Sciatic nerve (tissue), 2 donors: ENCODE measurements at regions not wholly inside any gene's neighbourhood (a gene's known extent, or its start where the extent isn't known, plus 50 kb on each side); places are given as distances from the start of the nearest gene placed in this dataset.
"Not testable (repeated sequence)": the region's sequence is repeated elsewhere in the genome, so short reads cannot be mapped to it uniquely, and the experiment has no call there.

Source experiments
- ATAC-seq: fragments of 200-7000 bp; cut with Tn5 transposase; one replicate; pipeline ENCODE4 v1.9.1; 2020; ENCODE audit warnings: mild to moderate bottlenecking, moderate library complexity
- DNase-seq: peaks from one replicate; pipeline ENCODE4 v3.0.0-alpha.2; 2020; ENCODE audit warnings: low spot score
- intact Hi-C: fragments of 100-400 bp; cut with DNase I; formaldehyde crosslinking; loops from one replicate; pipeline ENCODE4 v1.14.2; 2022
- donor health status: DM: no; HTN: no; CAD: no.
- donor health status: DM: no; HTN: no; CAD: no.

- ATAC-seq, result no peak
- DNase-seq, result peak; percentile 39
- intact Hi-C loops, result no loop called here
Observed at GRCh38 chr2:239800785-239801386, 224.3 kb downstream of the NDUFA10 start.

DNA sequence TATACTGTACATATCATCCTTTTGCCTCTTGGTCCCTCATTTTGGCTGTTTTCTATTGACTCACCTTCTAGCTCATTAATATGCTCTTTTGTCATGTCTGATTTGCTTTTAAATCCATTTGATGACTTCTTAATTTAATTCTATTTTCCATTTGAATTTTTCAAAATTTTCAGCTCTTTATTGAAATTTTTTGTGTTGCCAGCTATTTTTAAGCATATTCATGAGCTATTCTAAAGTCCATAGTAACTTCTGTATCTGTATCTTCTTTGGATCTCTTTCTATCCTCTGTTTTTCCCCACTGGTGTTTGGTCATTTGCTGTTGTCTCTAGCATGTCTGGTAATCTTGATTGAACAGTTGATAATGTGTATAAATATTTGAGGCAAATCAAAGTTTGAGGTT lies 227.8 kb downstream of the NDUFA10 start:
- DNase-seq, result no peak
- intact Hi-C loops, result no loop called here
- no peak for ATAC-seq

DNA sequence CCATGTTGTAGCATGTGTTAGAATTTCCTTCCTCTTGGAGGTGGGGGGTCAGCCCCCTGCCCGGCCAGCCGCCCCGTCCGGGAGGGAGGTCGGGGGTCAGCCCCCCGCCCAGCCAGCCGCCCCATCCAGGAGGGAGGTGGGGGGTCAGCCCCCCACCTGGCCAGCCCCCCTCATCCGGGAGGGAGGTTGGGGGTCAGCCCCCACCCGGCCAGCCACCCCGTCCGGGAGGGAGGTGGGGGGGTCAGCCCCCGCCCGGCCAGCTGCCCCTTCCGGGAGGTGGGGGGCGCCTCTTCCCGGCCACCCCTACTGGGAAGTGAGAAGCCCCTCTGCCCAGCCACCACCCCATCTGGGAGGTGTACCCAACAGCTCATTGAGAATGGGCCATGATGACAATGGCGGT lies 229.4 kb downstream of the NDUFA10 start:
- intact Hi-C loops, DNase-seq: not testable (repeated sequence)

DNA sequence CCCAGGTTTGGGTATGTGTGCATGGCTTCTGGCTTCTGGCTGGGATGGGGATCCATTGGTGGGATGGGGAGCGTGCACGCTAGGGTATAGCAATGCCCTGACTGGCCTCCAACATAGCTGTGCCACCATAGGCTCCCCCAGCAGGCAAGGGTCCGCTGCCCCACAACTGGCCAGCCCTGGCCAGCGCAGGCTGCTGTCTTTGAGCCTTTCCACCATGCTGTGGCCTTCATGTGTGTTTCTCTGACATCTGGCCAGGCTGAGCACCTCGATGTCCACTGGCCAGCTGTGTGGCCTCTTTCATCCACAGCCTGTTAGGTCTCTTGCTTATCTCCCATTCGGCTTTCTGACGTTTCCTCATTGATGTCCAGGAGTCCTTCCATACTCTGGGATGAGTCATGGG lies 231.3 kb downstream of the NDUFA10 start:
- intact Hi-C loops, result no loop called here
- DNase-seq (peak; percentile 23), ATAC-seq (no peak)

More for the DNA sequence above, 229.4 kb downstream of the NDUFA10 start:
- ATAC-seq, result not testable (repeated sequence)

GRCh38 chr2:239793086-239793485 lies 232.1 kb downstream of the NDUFA10 start:
- ATAC-seq (no peak), DNase-seq (peak; percentile 21)
- intact Hi-C loops, result no loop called here

DNA sequence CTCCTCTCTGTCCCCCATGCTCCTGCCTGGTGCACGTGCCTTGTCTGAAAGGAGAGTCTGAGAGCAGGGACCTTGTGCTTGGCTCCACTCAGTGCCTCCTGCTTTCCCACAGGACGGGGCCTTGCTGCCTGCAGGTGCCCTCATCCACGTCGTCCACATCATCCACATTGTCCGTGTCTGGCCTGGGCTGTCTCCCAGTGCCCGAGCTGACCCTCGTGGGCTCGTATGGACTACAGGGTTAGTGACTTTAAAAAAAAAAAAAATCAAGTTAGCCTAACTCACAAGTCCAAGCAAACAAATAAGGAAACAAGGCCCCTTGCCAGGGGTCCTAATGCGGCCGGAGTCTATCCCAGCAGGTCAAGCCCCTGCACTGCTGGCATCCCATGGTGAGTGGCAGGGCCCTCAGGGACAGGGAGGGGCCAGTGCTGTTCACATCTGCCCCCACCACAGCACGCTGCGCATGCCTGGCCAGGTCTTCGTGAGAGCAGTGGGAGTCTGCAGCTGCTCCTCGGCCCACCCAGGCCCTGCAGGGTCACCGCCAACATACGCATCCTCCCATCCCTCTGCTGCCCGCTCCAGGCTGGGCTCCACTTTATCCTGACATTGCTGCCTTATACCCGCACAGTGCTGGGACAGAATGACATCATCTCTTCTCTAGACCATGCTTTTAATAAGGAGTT lies 232.6 kb downstream of the NDUFA10 start:
- peak; percentile 46 for DNase-seq
- intact Hi-C loops, result no loop called here

DNA sequence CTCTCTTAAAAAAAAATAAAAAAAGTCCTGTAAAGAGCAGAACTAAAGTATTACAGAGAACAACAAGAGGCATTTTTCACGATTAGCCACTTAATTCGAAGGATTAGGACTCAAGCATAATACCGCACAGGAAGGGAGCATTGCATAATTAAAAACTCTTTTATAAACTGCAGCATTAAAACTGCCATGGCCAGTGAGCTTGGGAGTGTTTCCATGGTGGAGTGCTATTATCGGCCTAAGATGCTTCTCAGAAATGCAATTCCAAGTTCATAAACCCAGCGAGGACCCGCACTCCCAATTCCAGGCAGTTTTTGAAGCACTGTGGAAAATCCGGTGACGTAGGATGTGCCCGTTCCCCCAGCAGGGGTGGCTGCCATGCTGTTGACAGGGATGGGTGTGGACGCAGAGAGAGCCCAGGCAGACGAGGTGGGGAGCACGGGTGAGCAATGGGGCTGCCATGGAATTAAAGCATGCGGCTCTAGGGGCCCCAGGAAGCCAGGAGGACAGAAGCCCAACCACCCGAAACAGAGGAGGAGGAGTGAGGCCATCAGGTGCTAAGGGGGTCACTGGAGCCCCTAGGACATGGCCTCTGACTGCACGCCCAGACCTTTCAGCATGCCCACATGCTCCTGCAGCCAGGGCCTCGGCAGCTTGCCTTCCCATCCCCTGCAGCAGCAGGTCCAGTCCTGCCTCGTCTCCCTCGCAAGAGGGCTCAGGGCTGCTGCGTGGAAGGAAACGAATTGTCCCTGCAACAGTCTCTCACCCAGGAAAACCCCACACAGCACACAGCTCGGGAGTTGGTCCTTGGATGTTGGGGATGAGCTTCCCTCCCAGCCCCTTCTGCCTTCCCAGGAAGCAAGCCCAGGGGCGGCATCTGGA lies 233.4 kb downstream of the NDUFA10 start:
- ATAC-seq (peak; percentile 60), DNase-seq (peak; percentile 44)
- intact Hi-C loops, result no loop called here

More for the DNA sequence above, 232.6 kb downstream of the NDUFA10 start:
- ATAC-seq, result peak; percentile 48

GRCh38 chr2:239790721-239791120 lies 234.4 kb downstream of the NDUFA10 start:
- intact Hi-C loops, result no loop called here

GRCh38 chr2:239790313-239790712 lies 234.8 kb downstream of the NDUFA10 start:
- peak; percentile 47 for DNase-seq
- no peak for ATAC-seq

More at GRCh38 chr2:239790721-239791120, 234.4 kb downstream of the NDUFA10 start:
- DNase-seq (peak; percentile 35), ATAC-seq (no peak)

GRCh38 chr2:239789711-239790110 lies 235.4 kb downstream of the NDUFA10 start:
- intact Hi-C loops, result no loop called here
- no peak for ATAC-seq
- DNase-seq, result peak; percentile 37

More at GRCh38 chr2:239790313-239790712, 234.8 kb downstream of the NDUFA10 start:
- intact Hi-C loops, result no loop called here

- ATAC-seq (no peak), DNase-seq (no peak)
- intact Hi-C loops, result no loop called here
Observed at GRCh38 chr2:239788576-239789098, 236.5 kb downstream of the NDUFA10 start.

DNA sequence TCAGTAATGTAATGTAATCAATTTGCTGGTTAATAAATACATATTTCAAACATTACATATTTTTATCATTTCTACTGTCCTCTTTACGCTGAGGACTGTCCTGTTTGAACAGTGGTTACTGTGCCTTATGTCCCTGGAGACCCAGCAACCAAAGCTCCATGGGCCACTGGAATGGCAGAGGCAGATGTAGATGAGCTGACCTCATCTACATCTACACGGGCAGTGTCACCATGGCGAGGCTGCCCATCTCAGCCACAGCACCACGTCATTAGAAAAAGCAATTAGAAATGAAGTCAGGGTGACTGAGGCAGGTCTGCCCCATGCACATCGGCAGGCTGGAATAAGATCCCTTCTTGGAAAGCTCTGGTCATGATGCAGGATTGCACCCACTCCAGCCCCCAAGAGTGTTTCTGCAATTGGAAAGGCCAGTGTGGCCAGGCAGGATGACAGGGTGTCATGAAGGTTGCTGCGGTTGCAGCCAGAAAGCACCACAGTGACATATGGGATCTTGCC lies 237.5 kb downstream of the NDUFA10 start:
- intact Hi-C loops, result no loop called here
- DNase-seq (peak; percentile 10), ATAC-seq (no peak)

DNA sequence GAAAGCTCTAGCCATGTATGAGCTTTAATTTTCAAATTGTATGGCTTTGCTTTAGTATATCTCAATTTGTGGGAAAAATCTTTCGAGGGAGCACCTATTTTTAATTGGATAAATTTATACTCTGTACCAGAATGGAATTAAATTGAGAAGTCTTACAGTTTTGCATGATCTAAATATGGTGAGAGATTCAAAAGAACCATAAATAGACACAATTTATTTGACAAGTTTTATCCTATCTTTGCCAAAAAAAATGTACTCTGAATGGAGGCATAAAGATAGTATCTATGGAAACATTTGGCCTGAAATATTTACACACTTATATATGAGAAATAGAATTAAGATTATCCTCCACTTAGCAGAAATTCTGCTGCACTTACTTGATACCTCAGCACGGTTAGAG lies 238.4 kb downstream of the NDUFA10 start:
- intact Hi-C loops, result no loop called here
- ATAC-seq (no peak), DNase-seq (no peak)

GRCh38 chr2:239781454-239781853 lies 243.7 kb downstream of the NDUFA10 start:
- intact Hi-C loops, result no loop called here

DNA sequence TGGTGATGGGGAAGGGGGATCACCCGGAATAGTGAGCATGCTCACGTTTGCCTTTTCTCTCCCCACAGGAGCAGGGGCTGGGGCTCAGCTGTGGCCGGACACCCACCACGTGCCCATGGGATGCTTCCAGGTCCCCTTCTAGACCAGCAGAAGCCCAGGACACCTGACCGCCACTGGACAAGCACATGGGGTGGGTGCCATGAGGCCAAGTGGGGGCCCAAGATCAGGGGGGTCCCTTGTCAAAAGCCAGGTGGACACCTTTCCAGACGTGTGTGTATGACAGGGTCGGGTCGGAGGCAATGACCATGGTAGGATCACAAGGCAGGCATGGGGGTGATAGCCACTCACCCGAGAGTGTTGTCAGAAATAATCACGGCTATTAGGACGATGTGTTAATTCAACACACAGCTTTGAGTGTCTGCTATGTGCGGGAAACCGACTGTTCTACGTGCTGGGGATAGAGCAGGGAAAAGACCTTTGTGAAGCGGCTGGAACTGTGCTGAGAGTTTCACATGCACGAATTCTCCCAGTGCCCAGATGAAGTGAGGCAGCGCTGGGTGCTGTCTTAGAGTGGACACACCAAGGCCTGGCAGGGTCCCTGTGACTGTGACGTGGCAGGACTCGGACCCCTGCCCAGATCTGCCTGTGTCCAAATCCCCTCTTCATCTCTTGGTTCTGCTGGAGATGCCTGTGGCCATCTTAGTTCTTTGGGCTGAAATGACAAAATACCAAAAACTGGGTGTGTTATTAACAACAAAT lies 244.7 kb downstream of the NDUFA10 start:
- intact Hi-C loops, result no loop called here
- DNase-seq (peak; percentile 40), ATAC-seq (no peak)

More at GRCh38 chr2:239781454-239781853, 243.7 kb downstream of the NDUFA10 start:
- DNase-seq (peak; percentile 17), ATAC-seq (no peak)

DNA sequence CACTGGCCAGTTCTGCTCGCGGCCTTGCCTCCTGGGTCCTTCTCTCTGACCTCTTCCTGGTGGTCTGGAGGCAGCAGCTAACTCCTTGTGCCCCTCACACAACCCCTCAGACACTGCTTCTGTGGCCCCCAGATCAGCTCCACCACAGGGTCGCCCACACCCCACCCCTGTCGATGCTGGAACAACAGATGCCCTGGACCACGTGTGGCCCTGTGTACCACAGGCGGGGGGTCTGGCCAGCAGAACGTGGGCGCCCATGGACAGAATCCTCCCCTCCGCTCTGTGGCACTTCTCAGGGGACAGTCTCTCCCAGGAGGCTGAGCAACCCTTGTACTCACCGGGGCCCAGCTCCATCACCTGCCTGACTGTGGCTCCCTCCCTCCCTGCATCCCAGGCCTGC lies 245.6 kb downstream of the NDUFA10 start:
- ATAC-seq (no peak), DNase-seq (no peak)
- intact Hi-C loops, result no loop called here

DNA sequence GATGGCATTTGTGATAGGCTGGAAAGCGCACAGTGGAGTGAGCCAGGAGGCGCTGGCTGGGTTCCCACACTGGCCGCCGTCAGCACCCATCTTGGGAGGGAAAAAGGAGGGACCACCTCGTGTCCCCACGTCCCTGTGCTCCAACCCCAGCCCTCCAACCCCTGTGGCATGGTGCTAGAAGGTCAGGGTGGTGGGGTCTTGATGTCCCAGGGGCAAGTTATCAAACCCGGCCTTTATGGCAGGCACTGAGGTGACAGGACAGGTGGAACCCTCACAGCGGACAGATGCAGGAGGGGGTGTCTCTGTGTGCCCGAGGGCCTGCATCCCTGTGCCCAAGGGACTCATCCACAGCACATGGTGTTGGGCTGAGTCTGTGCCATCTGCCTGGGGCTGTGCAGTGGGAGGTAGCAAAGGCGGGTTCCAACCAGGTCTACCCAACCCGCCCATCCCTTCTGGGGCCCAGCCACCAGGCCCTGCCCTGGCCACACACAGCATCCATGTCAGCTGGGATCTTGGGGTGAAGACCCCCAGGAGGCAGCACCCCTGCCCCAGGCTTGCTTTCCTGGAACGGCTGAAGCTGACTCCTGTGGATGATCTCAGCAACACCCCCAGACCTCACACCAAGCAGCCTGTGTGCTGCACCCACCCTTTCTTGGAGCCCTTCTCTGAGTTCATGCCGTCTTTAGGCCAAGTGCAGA lies 246.1 kb downstream of the NDUFA10 start:
- no peak for ATAC-seq
- no peak for DNase-seq
- intact Hi-C loops, result no loop called here
